Common myeloid progenitor, CD34-positive (primary cell): ENCODE measurements at regions not wholly inside any gene's neighbourhood (a gene's known extent, or its start where the extent isn't known, plus 50 kb on each side); places are given as distances from the start of the nearest gene placed in this dataset.

Experiments used
- CTCF ChIA-PET: fragments of 350-600 bp; sonication (Branson Sonifier 250); formaldehyde crosslinking; loops from one replicate; lab custom pipeline; 2021; ENCODE audit warnings: antibody characterized with exemption; lab: Charles Lee
- POLR2A ChIA-PET: fragments of 350-600 bp; sonication (Branson Sonifier 250); formaldehyde crosslinking; loops from one replicate; lab custom pipeline; 2021; ENCODE audit warnings: antibody characterized with exemption; lab: Charles Lee
- DNase-seq, 3 donors: peaks; one replicate each; pipeline versions ENCODE4 v3.0.0 to v3.0.0-alpha.2; 2013
- H3K27ac ChIP-seq, 2 experiments: 1 replicate in 1 of 2; 2 replicates in 1 of 2; pipeline ENCODE4 v1.7.0; 2013; ENCODE audit warnings: inconsistent platforms in 2 of 2, low read length in 2 of 2, mild to moderate bottlenecking in 2 of 2, low read depth in 1 of 2, moderate library complexity in 1 of 2; ENCODE audit not compliant: severe bottlenecking in 2 of 2, insufficient read depth in 1 of 2, poor library complexity in 1 of 2
- H3K27me3 ChIP-seq, 5 experiments: replicated peaks in 2 of 5; 1 replicate in 3 of 5; 2 replicates in 2 of 5; pipeline versions ENCODE4 v1.6.1 to v1.7.0; 2013; ENCODE audit warnings: low read length in 4 of 5, mild to moderate bottlenecking in 2 of 5, moderate library complexity in 2 of 5, inconsistent platforms in 1 of 5; ENCODE audit not compliant: insufficient read depth in 5 of 5, control insufficient read depth in 4 of 5
- H3K36me3 ChIP-seq, 4 experiments: 1 replicate in 2 of 4; 2 replicates in 2 of 4; pipeline versions ENCODE4 v1.6.1 to v1.7.0; 2013; ENCODE audit warnings: low read length in 3 of 4, control low read depth in 1 of 4, mild to moderate bottlenecking in 1 of 4; ENCODE audit not compliant: control insufficient read depth in 4 of 4, insufficient read depth in 4 of 4
- H3K4me1 ChIP-seq, 4 experiments: 1 replicate in 3 of 4; 2 replicates in 1 of 4; pipeline versions ENCODE4 v1.6.1 to v1.7.1; 2013; ENCODE audit warnings: low read length in 3 of 4, mild to moderate bottlenecking in 3 of 4, control low read depth in 1 of 4, inconsistent platforms in 1 of 4, moderate library complexity in 1 of 4; ENCODE audit not compliant: control insufficient read depth in 4 of 4, insufficient read depth in 4 of 4; ENCODE audit errors: control extremely low read depth in 1 of 4
- H3K4me3 ChIP-seq, 7 experiments: 1 replicate in 4 of 7; 2 replicates in 3 of 7; pipeline versions ENCODE4 v1.5.1 to v1.7.0; 2013; ENCODE audit warnings: mild to moderate bottlenecking in 7 of 7, low read length in 6 of 7, moderate library complexity in 6 of 7, inconsistent platforms in 2 of 7, low read depth in 2 of 7, control low read depth in 1 of 7; ENCODE audit not compliant: insufficient read depth in 4 of 7, control insufficient read depth in 1 of 7; ENCODE audit errors: extremely low read depth in 1 of 7
- H3K9me3 ChIP-seq, 5 experiments: 1 replicate in 4 of 5; 2 replicates in 1 of 5; pipeline versions ENCODE4 v1.6.1 to v1.7.1; 2013; ENCODE audit warnings: low read length in 4 of 5, mild to moderate bottlenecking in 2 of 5, inconsistent platforms in 1 of 5, low read depth in 1 of 5, moderate library complexity in 1 of 5; ENCODE audit not compliant: control insufficient read depth in 4 of 5, insufficient read depth in 2 of 5; ENCODE audit errors: control extremely low read depth in 1 of 5
- WGBS: methylation state at CpG from one replicate; pipeline ENCODE4 v1.1.5; 2013; ENCODE audit not compliant: insufficient coverage; 5-methylcytosine and 5-hydroxymethylcytosine counted together

DNA sequence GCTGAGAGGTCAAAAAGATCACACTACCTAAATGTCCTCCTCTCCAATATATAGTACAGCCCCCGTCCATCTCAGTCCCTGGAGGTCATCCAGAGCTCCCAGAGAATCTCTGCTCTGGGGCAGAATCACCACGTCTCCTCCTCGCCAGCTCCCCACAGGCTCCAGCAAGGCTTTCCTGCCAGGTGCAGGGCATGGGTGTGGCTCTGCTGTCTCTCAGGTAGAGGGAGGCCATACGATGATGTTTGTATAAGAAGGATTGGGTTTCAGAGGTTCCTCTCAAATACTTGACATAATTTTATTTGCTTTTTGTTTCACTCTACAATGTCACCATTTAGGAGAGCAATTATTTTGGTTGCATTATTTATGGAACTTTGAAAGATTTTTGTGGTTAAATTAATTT, 98.3 kb upstream of the PRSS58 start:
- ChIA-PET POLR2A (no interaction called here), CTCF (interaction anchor here (1.0 to 12.3 kb wide), 10 partner anchors 8 to 430 kb away, joined by 3 to 152 read pairs (median 8); no protein-coding TSS in a partner anchor)
- Histone ChIP-seq H3K4me3 (no peak overlapping the region), H3K4me1 (peaks cover 5 to 48% (median 31%) of the 10 kb centered on the region in 4 experiments), H3K36me3 (no peaks in the 10 kb centered on the region), H3K27me3 (no peaks in the 10 kb centered on the region), H3K9me3 (no peaks in the 10 kb centered on the region), H3K27ac (no peak overlapping the region)
- no peak for DNase-seq
- 83% methylated on average over 2 of the region's 4 CpGs for WGBS

DNA sequence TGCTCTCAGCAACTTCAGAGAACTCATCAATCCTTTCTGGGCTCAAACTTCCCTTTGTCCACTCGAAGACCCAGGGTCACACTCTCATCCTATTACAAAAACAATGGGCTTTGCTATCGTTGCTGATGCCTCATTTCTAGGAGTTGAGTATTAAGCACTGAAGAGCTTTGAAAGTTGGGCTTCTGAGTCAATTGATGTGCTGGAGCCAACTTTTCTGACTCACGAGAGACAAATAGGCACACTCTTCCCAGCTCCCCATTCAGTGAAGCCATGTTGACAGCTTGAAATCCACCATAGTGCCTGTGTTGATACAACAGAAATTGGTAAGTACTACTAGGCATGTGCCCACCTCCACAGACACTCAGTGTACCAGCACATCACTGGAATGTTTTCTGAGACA, 97.5 kb upstream of the PRSS58 start:
- Histone ChIP-seq H3K4me1 (peaks cover 5 to 48% (median 31%) of the 10 kb centered on the region in 4 experiments), H3K27me3 (no peaks in the 10 kb centered on the region), H3K9me3 (no peaks in the 10 kb centered on the region), H3K4me3 (no peak overlapping the region), H3K27ac (no peak overlapping the region), H3K36me3 (no peaks in the 10 kb centered on the region)
- POLR2A ChIA-PET = no interaction called here
- 87% methylated on average over 2 of the region's 3 CpGs for WGBS
- DNase-seq = no peak
- CTCF ChIA-PET = interaction anchor here (0.9 to 12.3 kb wide), 11 partner anchors 9 to 431 kb away, joined by 3 to 152 read pairs (median 5); no protein-coding TSS in a partner anchor

DNA sequence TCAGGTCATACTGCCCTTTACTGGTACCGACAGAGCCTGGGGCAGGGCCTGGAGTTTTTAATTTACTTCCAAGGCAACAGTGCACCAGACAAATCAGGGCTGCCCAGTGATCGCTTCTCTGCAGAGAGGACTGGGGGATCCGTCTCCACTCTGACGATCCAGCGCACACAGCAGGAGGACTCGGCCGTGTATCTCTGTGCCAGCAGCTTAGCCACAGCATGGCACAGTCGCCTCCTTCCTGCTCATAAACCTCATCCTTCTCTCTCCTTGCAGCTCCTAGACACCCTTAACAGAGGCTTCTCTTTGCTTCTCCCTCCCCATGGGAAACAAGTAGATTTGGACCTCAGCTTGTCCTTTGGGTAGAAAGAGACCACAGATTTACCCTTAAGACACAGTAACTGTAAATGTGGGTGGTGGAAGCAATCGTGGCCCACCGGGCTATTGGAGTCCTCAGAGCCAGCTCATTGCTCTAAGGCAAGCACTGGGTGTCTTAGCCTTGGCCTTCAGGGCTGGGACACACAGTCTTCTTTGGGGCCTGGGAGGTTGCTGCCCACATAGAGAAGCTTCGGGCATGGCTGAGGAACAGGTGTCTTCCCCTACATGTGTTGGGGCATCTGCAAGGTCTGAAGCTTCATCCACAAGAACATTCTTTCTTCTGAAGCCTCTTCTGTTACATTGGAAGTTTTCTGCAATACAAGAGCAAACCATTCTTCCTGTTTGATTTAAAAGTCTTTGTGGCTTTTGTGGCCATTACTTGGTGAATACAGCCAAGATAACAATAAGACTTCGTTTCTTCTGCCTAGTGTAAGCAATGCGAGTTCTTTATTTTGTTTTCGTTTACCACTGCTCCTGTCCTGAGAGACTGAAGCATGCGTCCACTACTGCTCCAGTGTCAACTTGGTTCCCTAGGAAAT, 95.5 kb upstream of the PRSS58 start:
- no peak overlapping the region for H3K27ac ChIP-seq
- ChIA-PET POLR2A (interaction anchor here (0.6 kb wide), 1 partner anchor 93 kb away, joined by 4 read pairs; no protein-coding TSS in a partner anchor), CTCF (interaction anchor here (0.6 to 15.6 kb wide), 17 partner anchors 9 to 651 kb away, joined by 3 to 165 read pairs (median 4); no protein-coding TSS in a partner anchor)
- no peaks in the 10 kb centered on the region for H3K9me3 ChIP-seq
- no peaks in the 10 kb centered on the region for H3K36me3 ChIP-seq
- DNase-seq = peak in 2 of 3 donors; percentile 67 to 71
- H3K4me3 ChIP-seq = peak overlapping the region in 2 of 7 experiments; percentile 26 to 30
- WGBS = 45% methylated on average over 14 of the region's 15 CpGs
- H3K27me3 ChIP-seq = no peaks in the 10 kb centered on the region
- peaks cover 5 to 50% (median 30%) of the 10 kb centered on the region in 4 experiments for H3K4me1 ChIP-seq

DNA sequence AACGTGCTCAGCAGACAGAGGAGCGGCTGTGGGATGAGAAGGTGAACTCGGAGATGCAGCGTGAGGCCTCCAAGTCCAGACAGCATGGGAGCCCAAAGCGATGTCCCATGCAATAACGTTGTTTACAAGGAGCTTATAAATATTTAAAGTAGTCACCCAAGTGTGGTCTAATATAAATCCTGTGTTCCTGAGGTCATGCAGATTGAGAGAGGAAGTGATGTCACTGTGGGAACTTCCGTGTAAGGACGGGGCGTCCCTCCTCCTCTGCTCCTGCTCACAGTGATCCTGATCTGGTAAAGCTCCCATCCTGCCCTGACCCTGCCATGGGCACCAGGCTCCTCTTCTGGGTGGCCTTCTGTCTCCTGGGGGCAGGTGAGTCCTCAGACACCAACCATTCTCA, 94.7 kb upstream of the PRSS58 start:
- WGBS = 86% methylated on average over 5 of the region's 9 CpGs

DNA sequence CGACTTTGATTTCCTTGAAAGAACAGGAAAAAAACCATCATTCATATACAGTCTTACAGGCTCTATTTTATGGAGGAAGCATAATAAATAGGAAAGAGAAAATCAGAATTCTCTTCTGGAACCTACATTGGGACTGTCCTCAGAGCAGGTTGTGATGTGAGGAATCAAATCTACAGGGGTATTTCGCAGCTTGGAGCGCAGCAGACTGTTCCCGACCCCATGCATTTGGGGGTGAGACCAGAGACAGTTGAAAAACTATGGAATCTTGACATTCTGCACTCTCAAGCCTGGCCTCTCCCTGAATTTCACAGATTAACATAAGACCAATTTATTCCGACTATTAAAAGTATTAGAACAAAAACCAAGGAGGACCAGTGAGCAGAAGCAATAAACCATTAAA, 93.3 kb upstream of the PRSS58 start:
- Histone ChIP-seq H3K4me1 (peaks cover 3 to 41% (median 26%) of the 10 kb centered on the region in 4 experiments), H3K27me3 (no peaks in the 10 kb centered on the region), H3K36me3 (no peaks in the 10 kb centered on the region), H3K4me3 (no peak overlapping the region), H3K9me3 (no peaks in the 10 kb centered on the region), H3K27ac (no peak overlapping the region)
- ChIA-PET CTCF (interaction anchor here (0.5 to 15.6 kb wide), 27 partner anchors 8 to 375 kb away, joined by 3 to 165 read pairs (median 4); no protein-coding TSS in a partner anchor), POLR2A (interaction anchor here (0.6 kb wide), 2 partner anchors 28 to 36 kb away, joined by 3 to 4 read pairs; no protein-coding TSS in a partner anchor)
- DNase-seq = no peak
- WGBS = 82% methylated on average over 4 of the region's 5 CpGs

More for the DNA sequence above, 94.7 kb upstream of the PRSS58 start:
- ChIA-PET CTCF (interaction anchor here (0.6 to 15.6 kb wide), 17 partner anchors 10 to 164 kb away, joined by 3 to 165 read pairs (median 4); no protein-coding TSS in a partner anchor), POLR2A (no interaction called here)
- H3K4me1 ChIP-seq = peaks cover 3 to 41% (median 24%) of the 10 kb centered on the region in 4 experiments
- no peaks in the 10 kb centered on the region for H3K36me3 ChIP-seq
- DNase-seq = peak; percentile 53 to 66 (median 62)
- no peak overlapping the region for H3K27ac ChIP-seq
- H3K4me3 ChIP-seq = peak overlapping the region in 1 of 7 experiments; percentile 17
- no peaks in the 10 kb centered on the region for H3K27me3 ChIP-seq
- H3K9me3 ChIP-seq = no peaks in the 10 kb centered on the region

DNA sequence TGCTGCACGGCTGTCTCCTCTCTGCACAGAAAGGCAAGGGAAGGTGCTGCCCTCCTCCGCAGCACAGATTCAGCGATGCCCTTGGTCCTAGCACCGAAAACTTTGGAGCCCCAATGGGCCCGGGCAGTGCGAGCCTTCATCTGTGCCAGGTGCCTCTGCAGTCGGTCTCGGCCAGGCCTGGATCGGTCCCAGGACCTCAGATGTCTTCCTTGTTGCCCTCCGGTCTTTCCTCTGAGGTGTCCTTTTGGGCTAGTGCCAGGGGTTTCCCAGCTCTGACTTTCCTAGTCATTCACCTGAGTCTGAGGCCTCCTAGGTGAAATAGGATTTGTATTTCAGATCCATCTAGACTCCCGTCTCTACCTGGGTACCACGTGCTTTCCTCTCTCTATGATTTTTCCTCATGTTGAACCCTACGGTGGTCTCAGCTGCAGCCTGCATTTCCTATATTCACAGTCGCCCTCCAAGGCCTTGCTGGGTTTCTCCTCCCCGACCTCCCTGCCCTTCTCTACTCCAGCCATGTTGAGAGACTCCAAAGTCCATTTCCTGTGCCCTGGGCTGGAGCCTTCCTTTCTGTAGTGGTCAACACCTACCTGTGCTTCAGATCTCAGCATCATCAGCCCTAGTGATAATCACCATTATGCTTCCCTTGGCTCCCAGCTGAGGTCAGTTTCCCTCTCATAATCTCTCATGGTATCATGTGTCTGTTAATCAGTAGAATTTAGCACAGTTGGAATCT, 92.0 kb upstream of the PRSS58 start:
- DNase-seq = no peak
- Histone ChIP-seq H3K27ac (no peak overlapping the region), H3K27me3 (no peaks in the 10 kb centered on the region), H3K9me3 (no peaks in the 10 kb centered on the region), H3K4me1 (peaks cover 3 to 53% (median 39%) of the 10 kb centered on the region in 4 experiments), H3K36me3 (no peaks in the 10 kb centered on the region), H3K4me3 (no peak overlapping the region)
- 87% methylated on average over 15 of the region's 15 CpGs for WGBS
- ChIA-PET CTCF (interaction anchor here (0.6 to 15.6 kb wide), 16 partner anchors 9 to 654 kb away, joined by 3 to 165 read pairs (median 4); no protein-coding TSS in a partner anchor), POLR2A (no interaction called here)
